GM12878 (cell line): ENCODE measurements at regions not wholly inside any gene's neighbourhood (a gene's known extent, or its start where the extent isn't known, plus 50 kb on each side); places are given as distances from the start of the nearest gene placed in this dataset.
A peak's percentile ranks its signal among the peaks of the same experiment; 100 is the strongest.

Source experiments
- ATAC-seq: fragments of 200-7000 bp; cut with Tn5 transposase; 3 replicates; pipeline ENCODE4 v1.9.1; 2020; ENCODE audit warnings: mild to moderate bottlenecking, moderate library complexity
- BruUV-seq: library from RNA; stranded (reverse); fragments of 400-500 nt; replicated peaks from 2 replicates; lab custom pipeline; 2021; lab: Mats Ljungman, UMichigan
- CTCF ChIA-PET: fragments of 300-600 bp; sonication (Branson Sonifier 250); formaldehyde crosslinking; extraction: SDS; loops from one replicate; lab custom pipeline; 2021; ENCODE audit warnings: inconsistent platforms; lab: Yijun Ruan, JAX
- POLR2A ChIA-PET: fragments of 350-600 bp; formaldehyde crosslinking; extraction: SDS; loops from one replicate; lab custom pipeline; 2021; ENCODE audit warnings: inconsistent platforms; lab: Charles Lee
- RAD21 ChIA-PET: fragments of 300-600 bp; sonication (Branson Sonifier 250); formaldehyde crosslinking; loops from one replicate; lab custom pipeline; 2023; ENCODE audit warnings: antibody characterized with exemption; ENCODE audit not compliant: unreplicated experiment; lab: Charles Lee
- SMC1A ChIA-PET: fragments of 300-600 bp; sonication (Branson Sonifier 250); formaldehyde crosslinking; loops from one replicate; lab custom pipeline; 2023; ENCODE audit not compliant: unreplicated experiment, uncharacterized antibody; lab: Charles Lee
- DNase-seq: peaks from one replicate; pipeline ENCODE4 v3.0.0-alpha.2; 2011; ENCODE audit warnings: low read depth, low spot score
- FAIRE-seq: peaks from 3 replicates; lab custom pipeline; 2011; peaks lifted over from hg19 to GRCh38; lab: Jason Lieb, UNC
- H2AFZ ChIP-seq: 2 replicates; pipeline ENCODE4 v1.6.0; 2011; ENCODE audit warnings: low read depth, low read length, control low read depth; ENCODE audit not compliant: control insufficient read depth
- H3K27ac ChIP-seq: 2 replicates; pipeline ENCODE4 v1.5.1; 2011; ENCODE audit warnings: control low read depth; ENCODE audit not compliant: control insufficient read depth, insufficient read depth
- H3K27me3 ChIP-seq, 2 experiments: replicated peaks in 1 of 2; 2 replicates each; pipeline versions ENCODE4 v1.6.0 to v1.6.1; 2011; ENCODE audit warnings: low read length in 1 of 2; ENCODE audit not compliant: control insufficient read depth in 2 of 2, insufficient read depth in 2 of 2
- H3K36me3 ChIP-seq, 2 experiments: 2 replicates each; pipeline ENCODE4 v1.5.1; 2011; ENCODE audit warnings: low read length in 1 of 2; ENCODE audit not compliant: control insufficient read depth in 2 of 2, insufficient read depth in 2 of 2
- H3K4me1 ChIP-seq: 2 replicates; pipeline ENCODE4 v1.6.1; 2011; ENCODE audit warnings: mild to moderate bottlenecking, low read length, moderate library complexity, mixed read lengths; ENCODE audit not compliant: control insufficient read depth, insufficient read depth
- H3K4me2 ChIP-seq: 2 replicates; pipeline ENCODE4 v1.6.0; 2011; ENCODE audit warnings: control low read depth; ENCODE audit not compliant: control insufficient read depth, insufficient read depth
- H3K4me3 ChIP-seq: fragments of 200-600 bp; sonication (generic); 2 replicates; pipeline ENCODE4 v1.5.1; 2016
- H3K79me2 ChIP-seq: 2 replicates; pipeline ENCODE4 v1.6.0; 2011; ENCODE audit warnings: low read length; ENCODE audit not compliant: control insufficient read depth, insufficient read depth
- H3K9ac ChIP-seq: 2 replicates; pipeline ENCODE4 v1.8.0; 2011; ENCODE audit warnings: low read length, control low read depth, mixed read lengths; ENCODE audit not compliant: control insufficient read depth, insufficient read depth
- H3K9me3 ChIP-seq: replicated peaks from 3 replicates; pipeline ENCODE4 v1.5.1; 2011; ENCODE audit warnings: mild to moderate bottlenecking, low read length; ENCODE audit not compliant: control insufficient read depth, insufficient read depth
- H4K20me1 ChIP-seq: 2 replicates; pipeline ENCODE4 v1.6.0; 2011; ENCODE audit not compliant: control insufficient read depth, insufficient read depth
- BHLHE40 ChIP-seq, 2 experiments: fragments of 450-650 bp in 1 of 2; IDR thresholded peaks; 2 replicates each; pipeline ENCODE4 v1.6.1; 2011 to 2017; ENCODE audit warnings: low read depth in 2 of 2, borderline replicate concordance in 1 of 2, improper control_type of control experiment in 1 of 2, low read length in 1 of 2, mild to moderate bottlenecking in 1 of 2
- MEF2B ChIP-seq: fragments of 450-650 bp; IDR thresholded peaks from 2 replicates; pipeline ENCODE4 v1.6.1; 2018; ENCODE audit warnings: mild to moderate bottlenecking, moderate library complexity; ENCODE audit not compliant: partially characterized antibody, poor library complexity, severe bottlenecking
- PAX5 ChIP-seq: IDR thresholded peaks from 2 replicates; pipeline ENCODE4 v1.6.1; 2011; ENCODE audit warnings: low read depth, low read length, borderline replicate concordance
- ZBTB40 ChIP-seq: fragments of 450-650 bp; IDR thresholded peaks from 2 replicates; pipeline ENCODE4 v1.6.1; 2016; ENCODE audit warnings: mild to moderate bottlenecking, moderate library complexity, borderline replicate concordance
- WGBS: methylation state at CpG from one replicate; pipeline ENCODE4 v1.1.6; 2016; ENCODE audit warnings: low lambda C conversion rate; ENCODE audit not compliant: insufficient replicate concordance, insufficient coverage; ENCODE audit errors: missing lambda C conversion rate; 5-methylcytosine and 5-hydroxymethylcytosine counted together
- in situ Hi-C: fragments of 300-500 bp; cut with MboI; formaldehyde crosslinking; loops from 9 replicates; pipeline ENCODE4 v1.14.3; 2018; ENCODE audit warnings: mixed read lengths
- intact Hi-C: fragments of 100-400 bp; cut with micrococcal nuclease; formaldehyde crosslinking; loops from one replicate; pipeline ENCODE4 v1.14.2; 2022; ENCODE audit not compliant: unreplicated experiment
- TF ChIP-seq, protein P1 (sequence below), 3 experiments: IDR thresholded peaks in 2 of 3; conservative IDR thresholded peaks in 1 of 3; 2 replicates each; pipeline ENCODE4 v1.5.1; 2011; ENCODE audit warnings: low read depth in 3 of 3, low read length in 3 of 3, mild to moderate bottlenecking in 3 of 3, control low read depth in 2 of 3, moderate library complexity in 2 of 3, inconsistent platforms in 1 of 3, mixed read lengths in 1 of 3; ENCODE audit not compliant: control insufficient read depth in 2 of 3, insufficient read depth in 1 of 3; ENCODE audit errors: extremely low read depth in 1 of 3
- TF ChIP-seq, protein P2 (sequence below): fragments of 450-650 bp; IDR thresholded peaks from 2 replicates; pipeline ENCODE4 v1.6.1; 2017; ENCODE audit warnings: mild to moderate bottlenecking, moderate library complexity

DNA sequence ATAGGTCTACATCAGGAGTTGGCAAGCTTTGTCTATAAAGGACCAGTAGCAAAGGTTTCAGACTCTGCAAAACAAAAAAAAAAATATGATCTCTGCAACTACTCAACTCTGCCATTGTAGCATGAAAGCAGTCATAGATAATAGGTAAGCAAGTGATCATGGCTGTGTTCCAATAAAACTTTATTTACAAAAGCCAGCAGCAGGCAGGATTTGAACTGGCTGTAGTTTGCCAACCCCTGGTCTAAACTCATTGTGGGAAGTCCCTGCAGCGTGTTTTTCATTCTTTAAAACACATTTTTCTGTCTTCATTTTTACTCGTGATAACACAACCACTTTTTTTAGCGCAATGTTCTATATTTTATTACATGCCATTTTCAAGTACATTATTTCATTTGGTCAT lies 127.5 kb upstream of the COX10 start:
- ChIA-PET POLR2A (no interaction called here), CTCF (no interaction called here), RAD21 (no interaction called here), SMC1A (no interaction called here)
- Histone ChIP-seq H3K27me3 (no peaks in the 10 kb centered on the region), H3K9me3 (no peaks in the 10 kb centered on the region), H3K9ac (no peak overlapping the region), H3K27ac (no peak overlapping the region), H3K4me2 (no peak overlapping the region), H2AFZ (no peak overlapping the region), H3K4me1 (no peaks in the 10 kb centered on the region), H3K79me2 (no peaks in the 10 kb centered on the region), H3K36me3 (no peaks in the 10 kb centered on the region), H3K4me3 (no peak overlapping the region), H4K20me1 (no peaks in the 10 kb centered on the region)
- in situ Hi-C loops, result no loop called here
- ATAC-seq, result no peak
- no peak for DNase-seq
- peak; percentile 64 for TF ChIP-seq ZBTB40
- TF ChIP-seq MEF2B, result no peak
- 41% methylated on average over 3 of the region's 3 CpGs for WGBS
- intact Hi-C loops, result no loop called here
- no TSS peak for BruUV-seq
- no peak for FAIRE-seq

- no peaks in the 10 kb centered on the region for H3K36me3 ChIP-seq
- 15% methylated on average over 2 of the region's 2 CpGs for WGBS
- H4K20me1 ChIP-seq, result no peaks in the 10 kb centered on the region
- H3K27me3 ChIP-seq, result no peaks in the 10 kb centered on the region
- no peak for ATAC-seq
- H3K79me2 ChIP-seq, result no peaks in the 10 kb centered on the region
- ChIA-PET RAD21 (no interaction called here), POLR2A (no interaction called here), CTCF (no interaction called here), SMC1A (no interaction called here)
- DNase-seq, result no peak
- no peak overlapping the region for H3K4me2 ChIP-seq
- no peaks in the 10 kb centered on the region for H3K4me1 ChIP-seq
- no TSS peak for BruUV-seq
- no peak overlapping the region for H3K9ac ChIP-seq
- in situ Hi-C loops (no loop called here), intact Hi-C loops (no loop called here)
- FAIRE-seq, result no peak
- no peak overlapping the region for H3K27ac ChIP-seq
- no peak overlapping the region for H2AFZ ChIP-seq
- H3K4me3 ChIP-seq, result no peak overlapping the region
- H3K9me3 ChIP-seq, result no peaks in the 10 kb centered on the region; the same call in 2 of the 3 replicates
- TF ChIP-seq, protein P1, sequence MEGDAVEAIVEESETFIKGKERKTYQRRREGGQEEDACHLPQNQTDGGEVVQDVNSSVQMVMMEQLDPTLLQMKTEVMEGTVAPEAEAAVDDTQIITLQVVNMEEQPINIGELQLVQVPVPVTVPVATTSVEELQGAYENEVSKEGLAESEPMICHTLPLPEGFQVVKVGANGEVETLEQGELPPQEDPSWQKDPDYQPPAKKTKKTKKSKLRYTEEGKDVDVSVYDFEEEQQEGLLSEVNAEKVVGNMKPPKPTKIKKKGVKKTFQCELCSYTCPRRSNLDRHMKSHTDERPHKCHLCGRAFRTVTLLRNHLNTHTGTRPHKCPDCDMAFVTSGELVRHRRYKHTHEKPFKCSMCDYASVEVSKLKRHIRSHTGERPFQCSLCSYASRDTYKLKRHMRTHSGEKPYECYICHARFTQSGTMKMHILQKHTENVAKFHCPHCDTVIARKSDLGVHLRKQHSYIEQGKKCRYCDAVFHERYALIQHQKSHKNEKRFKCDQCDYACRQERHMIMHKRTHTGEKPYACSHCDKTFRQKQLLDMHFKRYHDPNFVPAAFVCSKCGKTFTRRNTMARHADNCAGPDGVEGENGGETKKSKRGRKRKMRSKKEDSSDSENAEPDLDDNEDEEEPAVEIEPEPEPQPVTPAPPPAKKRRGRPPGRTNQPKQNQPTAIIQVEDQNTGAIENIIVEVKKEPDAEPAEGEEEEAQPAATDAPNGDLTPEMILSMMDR (IDR thresholded peaks at IDR 0.05 in 2 of 3, conservative IDR thresholded peaks at IDR 0.05 in 1 of 3; ENCODE audit: control insufficient read depth in 2 of 3, extremely low read depth in 1 of 3, insufficient read depth in 1 of 3, low read depth in 3 of 3, low read length in 3 of 3), result no peak
- no peak for TF ChIP-seq BHLHE40 (IDR thresholded peaks at IDR 0.05; ENCODE audit: borderline replicate concordance in 1 of 2, low read depth in 2 of 2, low read length in 1 of 2)
- TF ChIP-seq, protein P2, sequence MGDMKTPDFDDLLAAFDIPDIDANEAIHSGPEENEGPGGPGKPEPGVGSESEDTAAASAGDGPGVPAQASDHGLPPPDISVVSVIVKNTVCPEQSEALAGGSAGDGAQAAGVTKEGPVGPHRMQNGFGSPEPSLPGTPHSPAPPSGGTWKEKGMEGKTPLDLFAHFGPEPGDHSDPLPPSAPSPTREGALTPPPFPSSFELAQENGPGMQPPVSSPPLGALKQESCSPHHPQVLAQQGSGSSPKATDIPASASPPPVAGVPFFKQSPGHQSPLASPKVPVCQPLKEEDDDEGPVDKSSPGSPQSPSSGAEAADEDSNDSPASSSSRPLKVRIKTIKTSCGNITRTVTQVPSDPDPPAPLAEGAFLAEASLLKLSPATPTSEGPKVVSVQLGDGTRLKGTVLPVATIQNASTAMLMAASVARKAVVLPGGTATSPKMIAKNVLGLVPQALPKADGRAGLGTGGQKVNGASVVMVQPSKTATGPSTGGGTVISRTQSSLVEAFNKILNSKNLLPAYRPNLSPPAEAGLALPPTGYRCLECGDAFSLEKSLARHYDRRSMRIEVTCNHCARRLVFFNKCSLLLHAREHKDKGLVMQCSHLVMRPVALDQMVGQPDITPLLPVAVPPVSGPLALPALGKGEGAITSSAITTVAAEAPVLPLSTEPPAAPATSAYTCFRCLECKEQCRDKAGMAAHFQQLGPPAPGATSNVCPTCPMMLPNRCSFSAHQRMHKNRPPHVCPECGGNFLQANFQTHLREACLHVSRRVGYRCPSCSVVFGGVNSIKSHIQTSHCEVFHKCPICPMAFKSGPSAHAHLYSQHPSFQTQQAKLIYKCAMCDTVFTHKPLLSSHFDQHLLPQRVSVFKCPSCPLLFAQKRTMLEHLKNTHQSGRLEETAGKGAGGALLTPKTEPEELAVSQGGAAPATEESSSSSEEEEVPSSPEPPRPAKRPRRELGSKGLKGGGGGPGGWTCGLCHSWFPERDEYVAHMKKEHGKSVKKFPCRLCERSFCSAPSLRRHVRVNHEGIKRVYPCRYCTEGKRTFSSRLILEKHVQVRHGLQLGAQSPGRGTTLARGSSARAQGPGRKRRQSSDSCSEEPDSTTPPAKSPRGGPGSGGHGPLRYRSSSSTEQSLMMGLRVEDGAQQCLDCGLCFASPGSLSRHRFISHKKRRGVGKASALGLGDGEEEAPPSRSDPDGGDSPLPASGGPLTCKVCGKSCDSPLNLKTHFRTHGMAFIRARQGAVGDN, result no peak
- no peak for TF ChIP-seq PAX5
Measured at GRCh38 chr17:13943909-13944308, 125.4 kb upstream of the COX10 start.
